ENCODE measurements at regions not wholly inside any gene's neighbourhood (a gene's known extent, or its start where the extent isn't known, plus 50 kb on each side); places are given as distances from the start of the nearest gene placed in this dataset.
A peak's percentile ranks its signal among the peaks of the same experiment; 100 is the strongest.

- no peak for DNase-seq (ENCODE audit: low spot score in 2 of 2)
- FAIRE-seq = no peak
These were observed 91.4 kb upstream of the LRIG1 start for GRCh38 chr3:66592016-66592761.

- no peak for DNase-seq (ENCODE audit: low spot score in 2 of 2)
- no peak for FAIRE-seq
These were observed 92.3 kb upstream of the LRIG1 start for GRCh38 chr3:66592927-66593625.

DNA sequence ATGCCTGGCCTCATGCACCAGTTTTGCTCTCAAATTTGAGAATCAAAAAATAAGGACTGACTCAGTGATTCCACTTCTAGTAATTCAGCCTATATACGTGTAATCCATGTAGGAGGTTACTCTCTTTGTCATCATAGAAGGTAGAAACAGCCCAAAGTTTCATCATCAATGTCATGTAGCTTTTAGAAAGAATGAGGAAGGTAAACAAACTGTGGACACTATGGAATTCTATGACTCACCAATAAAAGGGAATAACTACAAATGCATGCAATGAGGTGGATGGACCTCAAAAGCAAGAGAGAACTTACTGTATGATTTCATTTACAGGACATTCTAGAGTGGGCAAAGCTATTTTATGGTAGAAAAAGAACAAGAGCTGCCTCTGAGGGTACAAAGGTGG, 93.2 kb upstream of the LRIG1 start:
- no peak for DNase-seq (ENCODE audit: low spot score in 2 of 2)
- FAIRE-seq = no peak

DNA sequence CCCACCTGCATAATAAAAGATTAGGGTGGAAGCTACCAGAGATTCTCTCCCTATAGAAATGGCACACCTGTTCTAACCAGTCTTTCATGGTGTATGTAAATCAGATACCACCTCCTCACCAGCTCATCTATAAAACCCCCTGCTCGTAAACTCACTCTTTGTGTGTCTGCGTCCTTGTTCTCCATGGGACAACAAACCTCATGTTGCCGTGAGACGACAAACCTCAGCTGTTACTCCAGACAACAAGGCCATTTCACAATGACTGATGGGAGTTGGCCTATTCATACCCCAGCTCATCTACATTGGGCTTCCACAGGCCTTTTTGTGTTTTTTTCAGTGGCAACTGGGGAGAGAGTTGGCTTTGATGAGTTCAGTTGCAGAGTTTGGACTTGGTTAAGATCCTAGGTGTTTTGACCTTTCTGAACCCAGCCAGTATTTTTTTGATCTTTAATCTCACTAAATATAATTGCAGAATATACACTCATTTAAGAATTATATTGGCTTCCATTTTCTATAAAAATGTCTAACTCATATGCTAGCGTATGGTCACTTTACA, 96.6 kb upstream of the LRIG1 start:
- no peak for DNase-seq (ENCODE audit: low spot score in 2 of 2)
- FAIRE-seq = no peak

GRCh38 chr3:66598168-66598567, 97.3 kb upstream of the LRIG1 start:
- no peak for FAIRE-seq
- no peak for DNase-seq (ENCODE audit: low spot score in 2 of 2)

DNA sequence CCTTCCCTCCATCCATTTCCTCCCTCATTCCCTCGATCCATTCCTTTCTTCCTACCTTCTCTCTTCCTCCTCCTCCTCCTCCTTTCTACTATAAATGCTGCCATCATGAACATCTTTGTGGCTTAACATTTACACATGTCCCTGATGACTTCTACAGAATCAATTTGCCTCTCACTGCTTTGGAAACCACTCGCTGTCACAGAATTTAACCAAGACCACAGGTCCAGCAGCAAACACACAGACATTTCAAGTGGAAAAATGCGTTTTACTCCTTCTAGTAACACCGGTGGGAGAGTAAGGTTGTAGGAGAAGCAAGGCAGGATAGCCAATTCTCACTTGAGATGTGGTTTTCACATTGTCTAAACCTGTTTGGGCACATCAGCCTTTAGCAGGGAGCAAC, 101.4 kb upstream of the LRIG1 start:
- DNase-seq (ENCODE audit: low spot score in 2 of 2) = no peak
- no peak for FAIRE-seq

GRCh38 chr3:66602691-66603090, 101.9 kb upstream of the LRIG1 start:
- DNase-seq (ENCODE audit: low spot score in 2 of 2) (no peak), FAIRE-seq (no peak)

DNA sequence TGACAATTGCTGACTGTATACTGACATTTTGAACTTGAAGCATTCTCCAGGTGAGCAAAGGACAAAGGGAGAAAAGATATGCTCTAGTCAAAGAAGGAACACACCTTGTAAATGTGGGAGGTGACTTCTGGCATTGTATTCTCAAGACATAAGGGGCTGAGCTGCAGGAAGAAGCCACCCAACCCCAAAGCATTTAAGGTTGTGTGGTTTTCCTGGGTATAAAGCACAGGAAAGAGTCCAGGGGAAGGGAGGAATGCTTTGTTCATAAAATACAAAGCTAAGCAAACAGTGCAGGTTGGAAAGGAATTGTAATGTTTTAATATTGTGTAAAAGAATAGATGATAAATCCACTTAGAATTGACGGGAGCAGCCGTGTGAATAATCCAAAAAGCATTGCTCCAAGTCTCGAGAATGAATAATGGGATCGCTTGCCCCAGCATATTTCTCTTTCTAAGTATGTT, 102.4 kb upstream of the LRIG1 start:
- no peak for FAIRE-seq

GRCh38 chr3:66604481-66604880, 103.7 kb upstream of the LRIG1 start:
- FAIRE-seq = no peak

More for the DNA sequence above, 102.4 kb upstream of the LRIG1 start:
- DNase-seq (ENCODE audit: low spot score in 2 of 2) = no peak

GRCh38 chr3:66606126-66606525, 105.3 kb upstream of the LRIG1 start:
- FAIRE-seq = no peak
- DNase-seq (ENCODE audit: low spot score in 2 of 2) = no peak

More at GRCh38 chr3:66604481-66604880, 103.7 kb upstream of the LRIG1 start:
- DNase-seq (ENCODE audit: low spot score in 2 of 2) = no peak

DNA sequence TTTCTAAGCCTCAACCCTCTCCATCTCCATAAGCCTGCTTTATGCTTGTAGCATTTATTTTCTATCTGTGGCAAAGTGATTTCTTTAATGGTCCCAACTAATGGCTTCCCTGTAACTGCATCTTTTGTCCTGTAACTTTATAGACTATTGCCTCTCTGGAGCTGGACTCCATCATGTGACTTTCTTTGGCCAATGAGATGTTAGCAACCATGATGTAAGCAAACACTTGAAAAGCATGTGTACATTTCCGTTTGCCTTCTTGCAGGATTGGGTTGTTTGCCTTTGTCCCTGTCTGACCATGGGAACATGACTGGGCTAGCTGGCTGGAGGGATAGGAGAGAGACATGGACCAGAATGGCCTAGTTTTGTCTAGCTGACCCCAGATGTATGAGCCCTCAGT, 106.0 kb upstream of the LRIG1 start:
- no peak for FAIRE-seq
- DNase-seq (ENCODE audit: low spot score in 2 of 2) = no peak

DNA sequence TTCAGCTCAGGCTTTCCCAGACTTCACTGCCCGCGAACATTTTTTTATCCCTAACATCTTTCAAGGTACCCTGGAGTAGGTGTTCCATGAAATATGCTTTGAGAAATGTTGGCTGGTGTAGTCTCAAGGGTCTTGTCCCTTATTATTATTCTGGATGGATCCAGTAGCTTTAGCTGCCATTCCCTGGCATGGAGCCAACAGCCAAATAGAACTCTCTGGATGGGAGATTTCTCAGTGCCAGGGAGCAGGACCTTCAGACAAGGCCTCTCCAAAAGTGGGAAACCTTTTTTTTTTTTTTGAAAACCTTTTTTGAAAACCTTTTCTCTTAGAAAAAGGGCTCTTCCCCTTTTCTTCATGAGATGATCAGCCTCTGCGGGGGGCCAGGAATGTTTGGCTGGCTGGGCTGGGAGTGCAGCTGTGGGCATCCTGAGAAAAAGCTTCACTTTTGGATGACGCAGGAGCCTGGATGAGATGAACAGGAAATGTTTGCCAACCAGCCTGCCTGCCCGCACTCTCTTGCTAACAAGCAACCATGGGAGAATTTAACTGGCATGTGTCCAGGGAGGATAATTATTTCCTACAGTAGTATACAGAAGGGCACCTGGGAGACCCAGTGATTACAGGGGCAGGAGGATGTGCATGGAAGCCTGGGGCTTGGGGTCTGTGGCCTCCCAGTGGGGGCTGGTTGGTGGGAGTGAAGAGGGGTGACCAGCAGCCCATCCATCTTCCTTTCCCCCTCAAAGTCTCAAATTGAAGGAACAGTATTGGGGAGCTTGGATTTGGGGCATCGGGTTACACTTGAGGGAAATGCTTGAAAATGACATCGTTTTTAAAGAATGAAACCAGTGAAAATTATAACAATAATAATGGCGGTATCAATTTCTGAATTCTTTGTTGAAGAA, 109.1 kb upstream of the LRIG1 start:
- peak in 1 of 2 donors; percentile 16 for DNase-seq (ENCODE audit: low spot score in 2 of 2)
- no peak for FAIRE-seq

- DNase-seq (ENCODE audit: low spot score in 2 of 2) (no peak), FAIRE-seq (no peak)
These were observed 109.7 kb upstream of the LRIG1 start for GRCh38 chr3:66610562-66610909.

DNA sequence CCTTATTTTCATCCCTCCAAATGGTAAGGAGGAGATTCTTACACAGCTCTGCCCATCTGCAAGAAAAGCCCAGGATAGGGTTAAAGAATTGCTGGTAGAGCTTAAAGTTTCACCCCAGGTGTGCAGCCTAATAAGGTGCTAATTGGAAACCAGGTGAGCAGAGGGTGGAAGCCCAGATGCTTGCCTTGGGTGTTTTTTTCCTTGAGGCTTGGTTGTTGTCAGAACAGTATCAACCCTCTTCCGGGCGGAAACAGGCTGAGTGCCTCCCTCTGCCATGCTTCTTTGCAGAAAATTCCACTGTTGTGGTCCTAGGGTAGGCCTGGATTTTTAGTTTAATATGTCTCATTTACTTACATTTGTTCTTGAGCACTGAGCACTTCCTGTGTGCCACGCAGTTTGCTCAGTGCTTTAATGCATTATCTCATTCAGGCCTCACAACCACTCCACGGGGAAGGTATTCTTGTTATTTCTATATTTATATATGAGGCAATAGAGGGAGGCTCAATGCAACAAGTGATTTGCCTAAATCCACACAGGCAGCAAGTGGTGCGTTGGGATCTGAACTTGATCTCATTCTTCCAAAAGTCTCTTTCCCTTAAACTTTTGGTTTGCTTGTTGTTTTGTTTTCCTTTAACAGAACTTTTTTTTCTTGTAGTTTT, 115.0 kb upstream of the LRIG1 start:
- no peak for FAIRE-seq
- DNase-seq (ENCODE audit: low spot score in 2 of 2) = no peak

DNA sequence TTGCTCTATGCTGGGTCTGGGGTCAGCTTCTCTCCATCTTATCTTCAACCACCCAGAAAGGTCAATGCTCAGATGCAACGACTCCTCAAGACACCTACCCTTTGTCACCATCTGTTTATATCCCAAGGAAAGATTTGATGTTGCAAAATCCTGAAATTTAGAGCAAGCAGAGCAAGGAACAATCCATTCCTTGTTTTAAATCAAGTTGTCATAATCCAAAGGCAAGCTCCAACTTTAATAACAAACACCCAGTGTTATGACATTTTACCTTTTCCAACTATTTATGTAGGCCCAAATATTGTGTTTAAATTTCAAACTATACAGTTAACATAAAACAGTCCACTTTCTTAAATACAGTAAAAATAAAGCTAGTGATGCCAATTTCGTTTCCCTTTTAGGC, 116.5 kb upstream of the LRIG1 start:
- no peak for FAIRE-seq
- DNase-seq (ENCODE audit: low spot score in 2 of 2) = no peak

DNA sequence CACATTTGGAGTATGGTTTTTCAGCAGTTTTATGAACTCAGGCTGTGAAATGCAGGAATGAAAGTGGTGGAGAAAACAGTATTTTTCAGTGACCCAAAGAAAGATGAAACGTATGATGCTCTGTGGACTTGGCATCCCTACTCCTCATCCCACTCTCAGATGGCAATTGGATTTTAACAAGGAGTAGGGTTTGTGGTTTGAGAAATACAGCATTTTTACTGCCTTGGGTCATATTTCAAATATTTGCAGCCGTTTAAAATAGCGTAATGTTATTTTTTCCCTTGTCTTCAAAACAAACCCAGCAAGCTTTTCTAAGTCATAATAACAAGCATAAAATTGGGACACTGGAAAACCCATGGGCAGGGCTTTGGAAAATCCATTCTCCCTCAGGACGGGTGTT, 117.2 kb upstream of the LRIG1 start:
- no peak for DNase-seq (ENCODE audit: low spot score in 2 of 2)
- FAIRE-seq = no peak

DNA sequence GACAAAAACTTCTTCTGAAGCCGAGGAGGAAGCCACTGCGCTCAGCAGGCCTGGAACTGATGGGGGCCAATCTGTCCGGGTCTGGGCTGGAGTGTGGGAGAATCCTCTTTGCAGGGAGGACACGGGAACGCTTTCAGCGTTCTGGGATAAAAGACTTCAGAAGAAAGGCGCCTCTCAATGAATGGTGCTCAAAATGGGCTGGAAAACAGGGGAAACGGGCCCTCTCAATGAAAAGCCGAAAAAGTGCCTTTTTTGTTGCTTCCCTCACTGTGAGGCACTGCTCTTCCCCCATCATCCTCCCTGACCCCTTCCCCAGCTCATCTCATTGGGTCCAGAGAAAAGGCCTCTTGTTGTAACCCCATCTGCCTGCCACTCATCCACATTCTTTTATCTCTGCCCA, 119.5 kb upstream of the LRIG1 start:
- DNase-seq (ENCODE audit: low spot score in 2 of 2) = peak in 1 of 2 donors; percentile 12
- no peak for FAIRE-seq

- no peak for FAIRE-seq
- no peak for DNase-seq (ENCODE audit: low spot score in 2 of 2)
These were observed 122.1 kb upstream of the LRIG1 start for GRCh38 chr3:66622756-66623457.

DNA sequence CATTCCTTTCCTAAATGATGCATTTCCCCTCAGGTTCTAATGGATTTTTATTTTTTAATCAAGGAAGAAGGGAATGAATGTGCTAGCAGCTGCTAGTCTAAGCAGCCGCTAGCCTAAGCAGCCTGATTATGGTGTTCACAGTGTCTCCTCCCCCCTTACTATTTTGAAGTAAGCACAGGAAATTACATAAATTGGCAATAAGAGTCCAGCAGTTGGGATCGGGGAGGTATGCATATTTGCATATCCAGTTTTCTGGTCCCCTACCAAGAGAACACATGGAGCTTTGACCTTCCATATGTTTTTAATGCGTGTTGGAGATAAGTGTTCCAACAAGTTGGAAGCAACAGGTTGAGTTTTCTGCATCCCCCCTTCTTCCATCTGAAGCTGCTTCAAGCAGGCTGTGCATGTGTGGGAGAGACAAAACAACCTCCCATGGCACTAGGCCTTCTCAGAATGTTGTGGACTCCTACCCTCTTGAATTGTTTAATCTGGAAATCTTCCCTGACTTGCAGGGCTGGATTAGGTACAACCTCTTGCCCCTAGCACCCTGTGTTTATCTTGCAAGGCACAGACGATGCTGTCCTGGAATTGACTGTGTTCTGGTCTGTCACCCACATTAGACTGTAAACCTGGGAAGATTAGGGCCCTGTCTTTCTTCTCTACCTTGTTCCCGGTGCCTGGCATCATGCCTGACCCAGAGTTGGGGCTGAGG, 124.8 kb upstream of the LRIG1 start:
- DNase-seq (ENCODE audit: low spot score in 2 of 2) (no peak), FAIRE-seq (no peak)
